ENCODE measurements at regions not wholly inside any gene's neighbourhood (a gene's known extent, or its start where the extent isn't known, plus 50 kb on each side); places are given as distances from the start of the nearest gene placed in this dataset.

DNA sequence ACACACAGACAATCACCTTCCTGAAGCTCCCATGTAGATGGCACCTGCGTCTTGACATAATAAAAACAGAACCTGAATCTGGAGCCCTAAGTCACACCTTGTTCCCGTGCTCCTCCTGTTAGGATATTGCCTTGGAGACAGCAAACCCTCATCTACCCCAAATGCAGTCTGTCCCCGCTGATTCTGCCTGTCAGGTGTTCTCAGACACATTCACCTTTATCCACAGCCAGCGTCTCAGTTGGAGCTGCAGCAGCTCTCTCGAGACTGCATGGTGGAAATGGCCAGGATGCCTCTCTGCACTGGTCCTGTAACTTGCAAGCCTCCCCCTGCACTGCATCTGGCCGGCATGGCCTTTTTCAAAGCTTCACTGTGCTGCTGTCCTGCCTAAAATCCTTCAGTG, 218.0 kb upstream of the ZNF32 start:
- TF ChIP-seq, protein P1, sequence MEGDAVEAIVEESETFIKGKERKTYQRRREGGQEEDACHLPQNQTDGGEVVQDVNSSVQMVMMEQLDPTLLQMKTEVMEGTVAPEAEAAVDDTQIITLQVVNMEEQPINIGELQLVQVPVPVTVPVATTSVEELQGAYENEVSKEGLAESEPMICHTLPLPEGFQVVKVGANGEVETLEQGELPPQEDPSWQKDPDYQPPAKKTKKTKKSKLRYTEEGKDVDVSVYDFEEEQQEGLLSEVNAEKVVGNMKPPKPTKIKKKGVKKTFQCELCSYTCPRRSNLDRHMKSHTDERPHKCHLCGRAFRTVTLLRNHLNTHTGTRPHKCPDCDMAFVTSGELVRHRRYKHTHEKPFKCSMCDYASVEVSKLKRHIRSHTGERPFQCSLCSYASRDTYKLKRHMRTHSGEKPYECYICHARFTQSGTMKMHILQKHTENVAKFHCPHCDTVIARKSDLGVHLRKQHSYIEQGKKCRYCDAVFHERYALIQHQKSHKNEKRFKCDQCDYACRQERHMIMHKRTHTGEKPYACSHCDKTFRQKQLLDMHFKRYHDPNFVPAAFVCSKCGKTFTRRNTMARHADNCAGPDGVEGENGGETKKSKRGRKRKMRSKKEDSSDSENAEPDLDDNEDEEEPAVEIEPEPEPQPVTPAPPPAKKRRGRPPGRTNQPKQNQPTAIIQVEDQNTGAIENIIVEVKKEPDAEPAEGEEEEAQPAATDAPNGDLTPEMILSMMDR (IDR thresholded peaks at IDR 0.05), result no peak
- TF ChIP-seq POLR2A (IDR thresholded peaks at IDR 0.05) (no peak), EP300 (IDR thresholded peaks at IDR 0.05) (no peak)

Data from tibial nerve (tissue), 4 donors.